Neural progenitor cell (in vitro differentiated cells): ENCODE measurements at regions not wholly inside any gene's neighbourhood (a gene's known extent, or its start where the extent isn't known, plus 50 kb on each side); places are given as distances from the start of the nearest gene placed in this dataset.

ENCODE experiments used
- DNase-seq: peaks from one replicate; pipeline ENCODE4 v3.0.0-alpha.2; 2016; ENCODE audit warnings: low spot score
- H2AFZ ChIP-seq: fragments of 200-600 bp; sonication (generic); replicated peaks from 2 replicates; pipeline ENCODE4 v1.6.1; 2016; ENCODE audit warnings: antibody characterized with exemption
- H3F3A ChIP-seq: fragments of 200-600 bp; sonication (generic); 2 replicates; pipeline ENCODE4 v1.6.1; 2016; ENCODE audit warnings: antibody characterized with exemption, low read depth
- H3K27ac ChIP-seq: fragments of 200-600 bp; sonication (generic); 2 replicates; pipeline ENCODE4 v1.5.1; 2016; ENCODE audit warnings: mild to moderate bottlenecking
- H3K27me3 ChIP-seq: fragments of 200-600 bp; sonication (generic); 2 replicates; pipeline ENCODE4 v1.6.1; 2016; ENCODE audit warnings: mild to moderate bottlenecking, moderate library complexity
- H3K36me3 ChIP-seq: fragments of 200-600 bp; sonication (generic); 2 replicates; pipeline ENCODE4 v1.5.1; 2016
- H3K4me1 ChIP-seq: fragments of 200-600 bp; sonication (generic); 2 replicates; pipeline ENCODE4 v1.6.1; 2016; ENCODE audit warnings: mixed run types
- H3K4me2 ChIP-seq: fragments of 200-600 bp; sonication (generic); 2 replicates; pipeline ENCODE4 v1.6.1; 2016
- H3K4me3 ChIP-seq: fragments of 200-600 bp; sonication (generic); 2 replicates; pipeline ENCODE4 v1.5.1; 2016
- H3K79me2 ChIP-seq: fragments of 200-600 bp; sonication (generic); 2 replicates; pipeline ENCODE4 v1.6.1; 2016; ENCODE audit warnings: low read depth
- H3K9ac ChIP-seq: fragments of 200-600 bp; sonication (generic); 2 replicates; pipeline ENCODE4 v1.6.1; 2016
- H3K9me3 ChIP-seq: fragments of 200-600 bp; sonication (generic); 2 replicates; pipeline ENCODE4 v1.5.1; 2016; ENCODE audit warnings: low read depth
- H4K20me1 ChIP-seq: fragments of 200-600 bp; sonication (generic); 2 replicates; pipeline ENCODE4 v1.6.1; 2016; ENCODE audit warnings: low read depth
- H3K27ac Mint-ChIP-seq: 3 replicates; pipeline ENCODE4 v1.8.0; 2021; ENCODE audit warnings: mixed read lengths
- H3K27me3 Mint-ChIP-seq: 2 replicates; pipeline ENCODE4 v1.8.0; 2022; ENCODE audit warnings: low read depth, mild to moderate bottlenecking, inconsistent platforms, moderate library complexity, mixed read lengths; ENCODE audit not compliant: insufficient read depth
- H3K36me3 Mint-ChIP-seq: 3 replicates; pipeline ENCODE4 v1.8.0; 2021; ENCODE audit warnings: mixed read lengths
- H3K4me1 Mint-ChIP-seq: 3 replicates; pipeline ENCODE4 v1.8.0; 2021; ENCODE audit warnings: mixed read lengths
- H3K4me3 Mint-ChIP-seq: 3 replicates; pipeline ENCODE4 v1.8.0; 2021; ENCODE audit warnings: mild to moderate bottlenecking, moderate library complexity, mixed read lengths
- H3K9me3 Mint-ChIP-seq: 3 replicates; pipeline ENCODE4 v1.8.0; 2020; ENCODE audit warnings: mixed read lengths
- EZH2 ChIP-seq: fragments of 200-600 bp; sonication (generic); IDR thresholded peaks from 2 replicates; pipeline ENCODE4 v1.6.1; 2017; ENCODE audit warnings: antibody characterized with exemption, mild to moderate bottlenecking, moderate library complexity
- EZH2phosphoT487 ChIP-seq: fragments of 200-600 bp; sonication (generic); IDR thresholded peaks from 2 replicates; pipeline ENCODE4 v1.6.1; 2017; ENCODE audit warnings: antibody characterized with exemption
- TF ChIP-seq, protein P1 (sequence below): fragments of 200-600 bp; sonication (generic); IDR thresholded peaks from 2 replicates; pipeline ENCODE4 v1.5.1; 2017; ENCODE audit warnings: antibody characterized with exemption, mild to moderate bottlenecking

DNA sequence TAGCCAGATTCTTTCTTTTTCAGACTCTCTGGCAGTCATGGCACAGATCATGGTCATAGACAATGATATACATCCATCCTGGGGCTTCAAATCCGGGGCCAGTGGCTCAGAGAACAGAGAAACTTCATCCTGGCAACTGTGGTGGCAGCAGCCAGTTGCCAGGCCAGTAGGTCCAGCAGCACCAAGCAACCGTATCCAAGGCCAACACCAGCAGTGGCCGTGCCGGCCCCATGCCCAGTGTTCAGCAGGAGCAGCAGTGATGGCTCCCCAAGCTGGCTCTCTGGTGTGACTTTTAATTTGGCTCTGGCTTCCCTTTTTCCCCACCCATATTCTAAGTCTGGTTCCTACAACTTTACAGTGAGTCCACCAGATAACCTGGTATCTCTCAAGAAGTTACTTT, 300.5 kb downstream of the DEPDC1B start:
- Histone ChIP-seq H3K4me3 (no peak overlapping the region), H3K4me2 (no peak overlapping the region), H3F3A (no peaks in the 10 kb centered on the region), H3K79me2 (no peaks in the 10 kb centered on the region), H3K9ac (no peak overlapping the region), H3K4me1 (peaks cover 10% of the 10 kb centered on the region), H2AFZ (no peak overlapping the region), H3K27me3 (no peaks in the 10 kb centered on the region), H3K36me3 (no peaks in the 10 kb centered on the region), H3K9me3 (no peaks in the 10 kb centered on the region), H4K20me1 (no peaks in the 10 kb centered on the region), H3K27ac (no peak overlapping the region)
- Mint-ChIP-seq H3K4me1 (peaks cover 3% of the 10 kb centered on the region), H3K9me3 (no peaks in the 10 kb centered on the region), H3K36me3 (no peaks in the 10 kb centered on the region), H3K27ac (no peak overlapping the region), H3K27me3 (peaks cover 3% of the 10 kb centered on the region), H3K4me3 (no peak overlapping the region)
- TF ChIP-seq, protein P1, sequence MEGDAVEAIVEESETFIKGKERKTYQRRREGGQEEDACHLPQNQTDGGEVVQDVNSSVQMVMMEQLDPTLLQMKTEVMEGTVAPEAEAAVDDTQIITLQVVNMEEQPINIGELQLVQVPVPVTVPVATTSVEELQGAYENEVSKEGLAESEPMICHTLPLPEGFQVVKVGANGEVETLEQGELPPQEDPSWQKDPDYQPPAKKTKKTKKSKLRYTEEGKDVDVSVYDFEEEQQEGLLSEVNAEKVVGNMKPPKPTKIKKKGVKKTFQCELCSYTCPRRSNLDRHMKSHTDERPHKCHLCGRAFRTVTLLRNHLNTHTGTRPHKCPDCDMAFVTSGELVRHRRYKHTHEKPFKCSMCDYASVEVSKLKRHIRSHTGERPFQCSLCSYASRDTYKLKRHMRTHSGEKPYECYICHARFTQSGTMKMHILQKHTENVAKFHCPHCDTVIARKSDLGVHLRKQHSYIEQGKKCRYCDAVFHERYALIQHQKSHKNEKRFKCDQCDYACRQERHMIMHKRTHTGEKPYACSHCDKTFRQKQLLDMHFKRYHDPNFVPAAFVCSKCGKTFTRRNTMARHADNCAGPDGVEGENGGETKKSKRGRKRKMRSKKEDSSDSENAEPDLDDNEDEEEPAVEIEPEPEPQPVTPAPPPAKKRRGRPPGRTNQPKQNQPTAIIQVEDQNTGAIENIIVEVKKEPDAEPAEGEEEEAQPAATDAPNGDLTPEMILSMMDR = no peak
- TF ChIP-seq EZH2phosphoT487 (no peak), EZH2 (no peak)
- no peak for DNase-seq

- TF ChIP-seq EZH2phosphoT487 = no peak
- no peak for TF ChIP-seq EZH2
- TF ChIP-seq, protein P1 = peak; percentile 25
- Histone ChIP-seq H3K36me3 (no peaks in the 10 kb centered on the region), H3K27me3 (no peaks in the 10 kb centered on the region), H3K79me2 (no peaks in the 10 kb centered on the region), H3K9ac (no peak overlapping the region), H4K20me1 (no peaks in the 10 kb centered on the region), H3K4me2 (no peak overlapping the region), H3F3A (no peaks in the 10 kb centered on the region), H3K4me1 (no peaks in the 10 kb centered on the region), H3K27ac (no peak overlapping the region), H2AFZ (no peak overlapping the region), H3K9me3 (no peaks in the 10 kb centered on the region), H3K4me3 (no peak overlapping the region)
- Mint-ChIP-seq H3K36me3 (no peaks in the 10 kb centered on the region), H3K4me1 (no peaks in the 10 kb centered on the region), H3K4me3 (no peak overlapping the region), H3K27me3 (no peaks in the 10 kb centered on the region), H3K9me3 (no peaks in the 10 kb centered on the region), H3K27ac (no peak overlapping the region)
- DNase-seq = peak; percentile 15
Measured at GRCh38 chr5:60395712-60396329, 304.1 kb downstream of the DEPDC1B start.

- Histone ChIP-seq H3K9ac (no peak overlapping the region), H3K79me2 (no peaks in the 10 kb centered on the region), H4K20me1 (no peaks in the 10 kb centered on the region), H3K4me1 (no peaks in the 10 kb centered on the region), H3K27me3 (no peaks in the 10 kb centered on the region), H2AFZ (no peak overlapping the region), H3K9me3 (no peaks in the 10 kb centered on the region), H3K36me3 (no peaks in the 10 kb centered on the region), H3K4me3 (no peak overlapping the region), H3K27ac (no peak overlapping the region), H3F3A (no peaks in the 10 kb centered on the region), H3K4me2 (no peak overlapping the region)
- no peak for DNase-seq
- Mint-ChIP-seq H3K27me3 (peaks cover 4% of the 10 kb centered on the region), H3K4me3 (no peak overlapping the region), H3K36me3 (no peaks in the 10 kb centered on the region), H3K9me3 (no peaks in the 10 kb centered on the region), H3K4me1 (peaks cover 5% of the 10 kb centered on the region), H3K27ac (no peak overlapping the region)
- TF ChIP-seq EZH2 (no peak), EZH2phosphoT487 (no peak)
- TF ChIP-seq, protein P1 = no peak
Measured at GRCh38 chr5:60387051-60387440, 312.9 kb downstream of the DEPDC1B start.
